ENCODE measurements at regions not wholly inside any gene's neighbourhood (a gene's known extent, or its start where the extent isn't known, plus 50 kb on each side); places are given as distances from the start of the nearest gene placed in this dataset.
"Not testable (repeated sequence)": the region's sequence is repeated elsewhere in the genome, so short reads cannot be mapped to it uniquely, and the experiment has no call there.

DNA sequence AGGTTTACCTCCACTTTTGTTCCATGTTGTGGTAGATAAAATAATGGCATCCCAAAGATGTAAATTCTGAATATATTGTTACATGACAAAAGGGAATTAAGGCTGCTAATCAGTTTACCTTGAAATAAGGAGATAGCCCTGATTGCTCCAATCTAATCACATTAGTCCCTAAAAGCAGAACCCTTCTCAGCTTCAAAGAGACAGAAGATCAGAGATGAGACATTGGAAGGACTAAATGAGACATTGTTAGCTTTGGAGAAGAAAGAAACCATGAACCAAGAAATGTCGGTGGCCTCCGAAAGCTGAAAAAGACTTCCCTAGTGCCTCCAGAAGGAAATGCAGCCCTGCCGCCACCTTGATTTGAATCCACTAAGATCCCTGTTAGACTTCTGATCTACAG lies 82.8 kb upstream of the PARP8 start:
- H3K4me3 ChIP-seq (ENCODE audit: low read depth, low read length) = no peak overlapping the region
- TF ChIP-seq, protein P1, sequence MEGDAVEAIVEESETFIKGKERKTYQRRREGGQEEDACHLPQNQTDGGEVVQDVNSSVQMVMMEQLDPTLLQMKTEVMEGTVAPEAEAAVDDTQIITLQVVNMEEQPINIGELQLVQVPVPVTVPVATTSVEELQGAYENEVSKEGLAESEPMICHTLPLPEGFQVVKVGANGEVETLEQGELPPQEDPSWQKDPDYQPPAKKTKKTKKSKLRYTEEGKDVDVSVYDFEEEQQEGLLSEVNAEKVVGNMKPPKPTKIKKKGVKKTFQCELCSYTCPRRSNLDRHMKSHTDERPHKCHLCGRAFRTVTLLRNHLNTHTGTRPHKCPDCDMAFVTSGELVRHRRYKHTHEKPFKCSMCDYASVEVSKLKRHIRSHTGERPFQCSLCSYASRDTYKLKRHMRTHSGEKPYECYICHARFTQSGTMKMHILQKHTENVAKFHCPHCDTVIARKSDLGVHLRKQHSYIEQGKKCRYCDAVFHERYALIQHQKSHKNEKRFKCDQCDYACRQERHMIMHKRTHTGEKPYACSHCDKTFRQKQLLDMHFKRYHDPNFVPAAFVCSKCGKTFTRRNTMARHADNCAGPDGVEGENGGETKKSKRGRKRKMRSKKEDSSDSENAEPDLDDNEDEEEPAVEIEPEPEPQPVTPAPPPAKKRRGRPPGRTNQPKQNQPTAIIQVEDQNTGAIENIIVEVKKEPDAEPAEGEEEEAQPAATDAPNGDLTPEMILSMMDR (IDR thresholded peaks at IDR 0.05; ENCODE audit: control insufficient read depth, extremely low read depth, insufficient read depth) = no peak
- DNase-seq (ENCODE audit: low read depth) = no peak

GRCh38 chr5:50588471-50588870 lies 78.0 kb upstream of the PARP8 start:
- DNase-seq (ENCODE audit: low read depth); H3K4me3 ChIP-seq (ENCODE audit: low read depth, low read length): not testable (repeated sequence)

GRCh38 chr5:50590444-50591189 lies 75.8 kb upstream of the PARP8 start:
- DNase-seq (ENCODE audit: low read depth); H3K4me3 ChIP-seq (ENCODE audit: low read depth, low read length): not testable (repeated sequence)

- H3K4me3 ChIP-seq (ENCODE audit: low read depth, low read length); DNase-seq (ENCODE audit: low read depth): not testable (repeated sequence)
Measured at GRCh38 chr5:50591338-50591737, 75.1 kb upstream of the PARP8 start.

DNA sequence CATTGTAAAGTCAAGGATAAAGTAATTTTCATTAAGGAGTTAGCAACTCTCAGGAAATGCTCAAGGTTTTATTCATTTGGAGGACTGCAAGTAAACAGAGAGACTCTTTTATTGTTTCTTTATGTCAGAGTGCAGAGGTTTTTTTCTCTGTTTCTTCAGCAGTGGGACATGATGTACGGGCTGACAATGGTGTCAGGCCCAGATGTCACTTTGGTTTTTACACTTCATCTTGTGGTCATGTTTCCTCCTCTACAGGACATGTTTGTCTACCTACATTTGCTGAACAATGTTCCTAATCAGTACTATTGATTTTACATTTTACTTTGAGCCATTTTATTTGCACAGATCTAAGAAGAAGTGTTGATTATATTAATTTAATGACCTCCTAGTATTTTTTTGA lies 72.8 kb upstream of the PARP8 start:
- DNase-seq (ENCODE audit: low read depth) = no peak
- TF ChIP-seq, protein P1 (IDR thresholded peaks at IDR 0.05; ENCODE audit: control insufficient read depth, extremely low read depth, insufficient read depth) = no peak
- H3K4me3 ChIP-seq (ENCODE audit: low read depth, low read length) = no peak overlapping the region

GRCh38 chr5:50595199-50595598 lies 71.2 kb upstream of the PARP8 start:
- no peak overlapping the region for H3K4me3 ChIP-seq (ENCODE audit: low read depth, low read length)
- TF ChIP-seq, protein P1 (IDR thresholded peaks at IDR 0.05; ENCODE audit: control insufficient read depth, extremely low read depth, insufficient read depth) = no peak
- no peak for DNase-seq (ENCODE audit: low read depth)

GRCh38 chr5:50601576-50601975 lies 64.9 kb upstream of the PARP8 start:
- not testable (repeated sequence) for DNase-seq (ENCODE audit: low read depth); H3K4me3 ChIP-seq (ENCODE audit: low read depth, low read length)

DNA sequence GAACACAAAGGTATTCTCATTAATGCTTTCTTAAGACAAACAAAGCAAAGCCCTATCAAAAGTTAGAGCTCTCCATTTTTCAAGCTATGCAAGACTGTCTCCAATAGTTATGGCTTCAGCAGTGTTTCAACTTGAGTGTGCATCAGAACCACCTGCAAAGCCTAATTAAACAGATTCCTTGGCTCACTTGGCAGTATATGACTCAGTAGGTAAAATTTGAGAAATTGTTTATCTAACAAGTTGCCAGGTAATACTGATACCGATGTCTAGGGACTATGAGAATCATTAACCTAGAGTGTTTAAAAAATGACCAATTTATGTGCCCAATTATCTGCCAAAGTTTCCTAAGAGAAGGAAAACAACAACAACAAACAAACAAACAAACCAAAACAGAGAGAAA lies 60.3 kb upstream of the PARP8 start:
- H3K4me3 ChIP-seq (ENCODE audit: low read depth, low read length) = no peak overlapping the region
- DNase-seq (ENCODE audit: low read depth) = peak; percentile 18
- TF ChIP-seq, protein P1 (IDR thresholded peaks at IDR 0.05; ENCODE audit: control insufficient read depth, extremely low read depth, insufficient read depth) = no peak

DNA sequence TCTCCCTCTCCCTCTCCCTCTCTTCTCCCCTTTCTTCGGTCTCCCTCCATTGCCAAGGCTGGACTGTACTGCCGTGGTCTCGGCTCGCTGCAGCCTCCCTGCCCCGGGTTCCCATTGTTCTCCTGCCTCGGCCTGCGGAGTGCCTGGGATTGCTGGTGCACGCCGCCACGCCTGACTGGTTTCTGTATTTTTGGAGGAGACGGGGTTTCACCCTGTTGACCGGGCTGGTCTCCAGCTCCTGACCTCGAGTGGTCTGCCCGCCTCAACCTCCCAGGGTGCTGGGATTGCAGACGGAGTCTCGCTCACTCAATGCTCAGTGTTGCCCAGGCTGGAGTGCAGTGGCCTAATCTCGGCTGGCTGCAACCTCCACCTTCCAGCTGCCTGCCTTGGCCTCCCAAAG lies 59.0 kb upstream of the PARP8 start:
- H3K4me3 ChIP-seq (ENCODE audit: low read depth, low read length); DNase-seq (ENCODE audit: low read depth): not testable (repeated sequence)

- DNase-seq (ENCODE audit: low read depth); H3K4me3 ChIP-seq (ENCODE audit: low read depth, low read length): not testable (repeated sequence)
Measured at GRCh38 chr5:50607953-50608705, 58.3 kb upstream of the PARP8 start.

DNA sequence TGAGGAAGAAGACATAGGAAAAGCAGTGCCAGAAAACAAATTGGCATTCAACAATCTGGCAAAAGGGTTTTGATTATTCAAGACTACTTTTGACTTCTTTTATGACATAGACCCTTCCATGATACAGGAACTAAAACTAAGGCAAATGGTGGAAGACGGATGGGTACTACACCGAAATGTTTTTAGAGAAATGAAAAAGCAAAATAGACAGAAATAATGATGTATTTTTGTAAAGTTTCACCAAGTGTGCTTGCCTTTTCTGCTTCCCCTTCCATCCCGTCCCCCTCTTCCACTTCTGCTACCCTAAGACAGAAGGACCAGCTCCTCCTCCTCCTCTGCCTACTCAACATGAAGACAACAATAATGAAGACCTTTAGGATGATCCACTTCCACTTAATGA lies 53.4 kb upstream of the PARP8 start:
- not testable (repeated sequence) for DNase-seq (ENCODE audit: low read depth)

More for the DNA sequence above, 53.4 kb upstream of the PARP8 start:
- not testable (repeated sequence) for H3K4me3 ChIP-seq (ENCODE audit: low read depth, low read length)

Measured in LNCaP clone FGC (cell line).